ENCODE measurements at regions not wholly inside any gene's neighbourhood (a gene's known extent, or its start where the extent isn't known, plus 50 kb on each side); places are given as distances from the start of the nearest gene placed in this dataset.

DNA sequence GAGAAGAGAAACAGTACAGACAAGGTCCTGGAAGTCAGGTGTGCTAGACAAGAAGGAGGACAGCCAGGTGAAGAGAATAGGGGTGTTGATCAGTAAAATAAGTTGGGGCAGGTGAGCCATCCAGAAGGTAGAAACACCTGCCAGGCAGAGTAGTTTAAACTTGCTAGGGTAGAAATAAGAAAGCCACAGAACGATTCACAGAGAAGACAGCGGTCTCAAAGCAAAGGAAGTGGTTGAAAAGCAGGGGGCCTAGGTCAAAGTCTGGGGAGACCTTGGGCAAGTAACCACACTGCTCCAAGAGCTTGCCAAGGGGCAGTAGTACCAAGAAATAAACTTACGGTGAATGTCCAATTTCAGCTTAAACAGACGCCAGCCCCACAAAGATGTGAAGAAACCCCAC lies 116.6 kb upstream of the PROX1 start:
- no peak for DNase-seq (ENCODE audit: low spot score)

DNA sequence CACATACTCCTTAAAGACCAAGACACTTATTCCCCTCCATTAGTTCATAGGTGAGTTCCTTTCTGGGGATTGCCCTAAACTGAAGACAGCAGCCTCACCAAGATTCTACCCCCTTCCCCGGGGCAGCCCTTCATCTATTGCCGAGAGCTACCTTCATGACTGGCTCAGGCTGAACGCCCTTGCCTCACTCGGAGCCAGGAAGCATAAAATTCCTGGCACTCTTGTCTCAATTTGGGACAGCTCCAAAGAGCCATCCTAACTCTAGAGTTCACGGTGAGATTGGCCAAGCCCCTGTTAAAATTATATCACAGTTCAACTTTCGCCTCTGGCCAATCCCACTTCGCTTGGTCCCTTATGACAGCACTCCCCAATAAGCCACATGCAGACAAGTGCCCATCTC lies 113.0 kb upstream of the PROX1 start:
- no peak for DNase-seq (ENCODE audit: low spot score)

DNA sequence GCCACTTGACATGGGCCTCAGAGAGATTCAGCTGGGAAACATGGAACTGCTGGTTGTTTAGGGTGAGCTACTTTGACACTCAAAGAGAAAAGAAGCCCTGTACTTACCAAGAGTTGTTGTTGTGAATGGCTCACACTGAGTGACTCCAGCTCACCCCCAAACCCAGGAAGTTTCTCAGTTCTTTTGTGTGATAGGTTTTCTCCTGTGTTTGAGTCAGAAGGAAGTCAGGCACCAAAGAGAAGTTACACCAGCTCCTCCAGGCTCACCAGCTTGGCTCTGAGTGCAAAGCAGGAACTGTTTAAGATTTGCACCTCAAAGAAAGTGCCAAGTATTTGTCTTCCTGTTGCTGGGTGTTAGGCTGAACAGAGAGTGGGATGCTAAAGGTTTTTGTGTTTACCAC lies 111.2 kb upstream of the PROX1 start:
- DNase-seq (ENCODE audit: low spot score): no peak

- no peak for DNase-seq (ENCODE audit: low spot score)
Observed at GRCh38 chr1:213883618-213884017, 104.2 kb upstream of the PROX1 start.

- DNase-seq (ENCODE audit: low spot score): no peak
Observed at GRCh38 chr1:213884402-213884801, 103.4 kb upstream of the PROX1 start.

DNA sequence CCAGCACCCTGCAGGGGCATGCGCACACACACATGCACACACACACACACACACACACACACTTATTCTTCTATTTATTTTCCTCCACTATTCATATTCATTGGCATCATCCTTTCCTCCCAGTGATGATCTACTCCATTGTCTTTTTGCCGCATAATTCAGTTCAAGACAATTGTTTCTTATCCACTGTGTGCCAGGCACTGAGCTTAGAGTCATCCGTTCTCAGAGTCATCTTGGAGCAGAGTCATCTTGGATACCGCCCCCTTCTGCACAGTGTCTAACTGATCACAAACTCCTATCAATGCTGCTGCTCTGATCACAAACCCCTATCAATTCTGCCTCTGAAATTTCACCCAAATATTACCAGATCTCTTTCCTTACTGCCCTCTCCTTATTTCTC lies 102.8 kb upstream of the PROX1 start:
- DNase-seq (ENCODE audit: low spot score): no peak

GRCh38 chr1:213887842-213888241 lies 99.9 kb upstream of the PROX1 start:
- DNase-seq (ENCODE audit: low spot score): no peak

GRCh38 chr1:213891989-213892902 lies 95.5 kb upstream of the PROX1 start:
- DNase-seq (ENCODE audit: low spot score): no peak

GRCh38 chr1:213898684-213899083 lies 89.1 kb upstream of the PROX1 start:
- DNase-seq (ENCODE audit: low spot score): no peak

DNA sequence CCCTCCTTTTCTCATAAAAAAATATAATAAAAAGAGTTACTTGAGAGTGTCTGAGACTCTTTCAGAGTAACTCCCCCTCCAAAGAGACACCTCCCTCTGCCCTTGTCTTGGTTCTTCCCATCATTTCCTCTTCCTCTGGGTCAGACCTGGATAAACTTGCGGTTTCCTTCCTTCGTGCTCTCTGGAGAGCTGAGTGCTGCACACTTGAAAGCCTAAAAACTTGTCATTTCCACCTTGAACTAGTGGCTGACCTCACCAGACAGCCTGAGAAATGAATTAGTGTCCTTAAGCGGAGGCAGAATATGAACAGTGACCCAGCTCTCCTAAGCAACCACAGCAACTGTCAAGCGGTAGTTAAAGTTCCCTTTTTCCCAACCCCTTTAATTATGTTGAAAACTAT lies 88.4 kb upstream of the PROX1 start:
- DNase-seq (ENCODE audit: low spot score): no peak

GRCh38 chr1:213905344-213905743 lies 82.4 kb upstream of the PROX1 start:
- DNase-seq (ENCODE audit: low spot score): no peak

DNA sequence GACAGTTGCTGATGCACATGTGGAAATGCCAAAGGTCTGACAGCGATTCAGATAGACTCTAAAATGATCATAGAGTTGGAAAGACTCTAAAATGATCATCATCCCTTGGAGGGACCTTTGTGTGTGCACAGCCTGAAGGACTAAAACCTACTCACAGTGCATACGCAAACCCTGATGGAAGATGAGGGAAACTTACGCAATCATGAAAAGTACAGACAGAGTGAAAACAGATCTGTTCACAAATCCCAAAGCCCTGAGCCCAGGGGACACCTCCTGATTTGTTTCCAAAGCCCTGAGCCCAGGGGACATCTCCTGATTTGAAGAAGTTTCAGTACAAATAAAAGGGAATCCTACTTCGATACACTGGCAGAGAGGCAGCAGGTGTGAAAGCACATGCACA lies 79.3 kb upstream of the PROX1 start:
- no peak for DNase-seq (ENCODE audit: low spot score)

- DNase-seq (ENCODE audit: low spot score): no peak
Observed at GRCh38 chr1:213914392-213914791, 73.4 kb upstream of the PROX1 start.

DNA sequence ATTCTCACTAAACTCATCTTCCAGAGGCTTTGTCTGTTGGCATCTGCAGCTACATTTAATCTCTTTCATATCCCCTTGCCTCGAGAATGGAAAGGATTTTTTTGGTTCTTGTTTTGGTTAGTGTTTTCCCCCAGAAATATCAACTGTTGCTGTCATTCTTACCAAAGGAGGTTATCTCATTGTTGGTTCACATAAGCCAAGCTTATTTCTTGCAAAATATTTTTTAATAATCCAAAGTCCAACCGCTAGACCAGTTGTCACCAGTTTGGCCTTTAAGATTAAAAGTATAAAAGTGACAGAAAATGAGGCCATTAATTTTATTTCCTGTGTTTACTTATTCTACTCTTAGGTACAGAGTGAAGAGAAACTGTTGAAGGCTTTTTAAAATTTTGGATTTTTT lies 66.5 kb upstream of the PROX1 start:
- no peak for DNase-seq (ENCODE audit: low spot score)

- DNase-seq (ENCODE audit: low spot score): no peak
Observed at GRCh38 chr1:213921712-213922111, 66.1 kb upstream of the PROX1 start.

- no peak for DNase-seq (ENCODE audit: low spot score)
Observed at GRCh38 chr1:213925531-213926182, 62.1 kb upstream of the PROX1 start.

DNA sequence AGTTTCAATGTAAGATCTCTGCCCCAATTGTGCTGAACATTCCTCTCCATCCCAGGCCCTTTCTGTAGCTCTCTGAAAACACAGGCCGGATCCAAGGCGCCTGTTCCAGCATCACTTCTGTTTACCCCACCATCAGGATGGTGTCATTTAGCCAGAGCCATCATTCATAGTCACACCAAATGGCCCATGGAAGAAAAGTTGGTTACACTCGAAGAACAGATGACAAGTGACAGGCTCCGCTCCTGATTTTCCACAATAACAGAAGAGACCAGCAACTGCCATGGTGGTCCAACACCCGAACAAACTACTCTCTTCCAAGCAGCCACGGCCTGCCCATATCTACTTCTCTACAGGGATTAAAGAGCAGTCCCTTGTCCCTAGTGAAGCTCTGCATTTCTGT lies 59.9 kb upstream of the PROX1 start:
- no peak for DNase-seq (ENCODE audit: low spot score)

DNA sequence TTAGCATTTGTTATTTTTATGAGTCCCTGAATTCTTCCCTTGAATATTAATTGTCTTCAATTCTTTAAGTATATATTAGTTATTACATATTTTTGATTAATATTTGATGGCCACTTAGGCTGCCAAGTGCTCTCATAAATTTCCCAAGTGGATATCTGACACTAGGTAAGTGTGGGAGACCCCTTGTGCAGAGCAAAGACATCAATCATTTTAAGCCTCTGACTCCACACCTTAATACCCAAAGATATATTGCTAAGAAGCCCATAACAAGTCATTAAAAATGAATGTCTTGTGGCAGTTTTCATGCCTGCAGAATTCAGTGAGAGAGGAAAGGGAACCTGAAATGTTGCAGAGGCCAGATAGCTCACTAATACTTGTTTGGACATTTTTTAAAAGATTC lies 58.4 kb upstream of the PROX1 start:
- no peak for DNase-seq (ENCODE audit: low spot score)

GRCh38 chr1:213931836-213932235 lies 55.9 kb upstream of the PROX1 start:
- no peak for DNase-seq (ENCODE audit: low spot score)

DNA sequence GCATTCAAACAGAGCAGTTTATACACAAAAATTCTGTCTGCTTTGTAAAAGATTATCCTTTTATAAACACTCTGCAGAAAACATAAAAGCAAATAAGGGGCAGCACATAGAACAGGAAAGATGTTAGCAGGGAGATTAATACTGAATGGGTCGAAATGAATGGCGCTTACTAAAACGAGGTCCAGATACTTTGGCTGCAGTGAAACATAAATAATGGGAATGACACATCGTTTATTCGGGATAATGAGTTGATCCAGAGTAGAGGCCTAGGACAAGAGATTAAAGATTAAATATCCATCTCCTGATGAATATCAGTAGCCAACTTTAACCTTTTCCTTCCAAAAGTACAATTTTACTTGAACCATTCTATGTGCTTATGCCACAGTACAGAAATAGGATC lies 54.4 kb upstream of the PROX1 start:
- no peak for DNase-seq (ENCODE audit: low spot score)

DNA sequence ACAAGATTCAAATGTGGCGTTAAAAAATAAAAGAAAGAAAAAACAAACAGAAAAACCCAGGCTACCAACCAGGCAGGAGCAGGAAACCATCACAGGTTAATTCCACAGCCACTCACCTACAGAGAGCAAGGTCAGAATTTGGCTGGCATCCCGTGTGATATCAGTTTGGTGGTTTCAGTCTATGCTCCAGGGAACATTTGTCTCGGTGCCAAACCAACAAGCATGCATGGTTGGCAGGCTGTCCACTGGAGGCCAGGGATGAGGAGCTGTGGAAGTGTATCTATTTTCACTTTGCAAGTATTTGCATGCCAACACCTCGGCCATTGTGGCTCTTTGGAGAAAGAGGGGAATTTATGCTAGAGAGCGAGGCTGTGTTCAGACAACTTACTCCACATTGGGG lies 53.1 kb upstream of the PROX1 start:
- DNase-seq (ENCODE audit: low spot score): no peak

- DNase-seq (ENCODE audit: low spot score): no peak
Observed at GRCh38 chr1:213936571-213936970, 51.2 kb upstream of the PROX1 start.
